ENCODE measurements at regions not wholly inside any gene's neighbourhood (a gene's known extent, or its start where the extent isn't known, plus 50 kb on each side); places are given as distances from the start of the nearest gene placed in this dataset.

- H3K4me3 Mint-ChIP-seq, result no peak overlapping the region
- no peaks in the 10 kb centered on the region for H3K9me3 Mint-ChIP-seq
- no peaks in the 10 kb centered on the region for H3K4me1 Mint-ChIP-seq
- H3K36me3 Mint-ChIP-seq (ENCODE audit: low read depth), result no peaks in the 10 kb centered on the region
- H3K27ac Mint-ChIP-seq, result no peak overlapping the region
- H3K27me3 Mint-ChIP-seq (ENCODE audit: low read depth), result no peaks in the 10 kb centered on the region
- TF ChIP-seq CTCF (IDR thresholded peaks at IDR 0.05; ENCODE audit: unreplicated experiment in 3 of 3), result no peak
Measured at GRCh38 chr6:140931581-140931980, 1201.1 kb upstream of the GJE1 start.

DNA sequence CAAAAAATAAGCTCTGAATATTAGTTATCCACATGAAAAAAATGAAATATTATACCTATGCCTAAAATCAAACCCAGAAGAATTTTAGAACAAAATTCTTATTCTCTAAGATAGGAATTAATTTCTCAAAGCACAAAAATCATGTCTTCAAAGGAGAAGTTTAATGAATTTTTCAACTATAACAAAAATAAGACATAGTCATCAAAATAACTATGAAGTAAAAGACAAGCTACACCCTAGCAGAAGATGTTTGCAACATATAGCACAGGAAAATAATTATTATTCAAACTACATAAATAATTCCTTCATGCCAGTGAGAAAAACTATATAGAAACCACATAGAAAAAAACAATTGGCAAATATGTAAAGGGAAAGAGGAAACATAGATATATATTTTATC, 1203.6 kb upstream of the GJE1 start:
- no peak overlapping the region for H3K27ac Mint-ChIP-seq

DNA sequence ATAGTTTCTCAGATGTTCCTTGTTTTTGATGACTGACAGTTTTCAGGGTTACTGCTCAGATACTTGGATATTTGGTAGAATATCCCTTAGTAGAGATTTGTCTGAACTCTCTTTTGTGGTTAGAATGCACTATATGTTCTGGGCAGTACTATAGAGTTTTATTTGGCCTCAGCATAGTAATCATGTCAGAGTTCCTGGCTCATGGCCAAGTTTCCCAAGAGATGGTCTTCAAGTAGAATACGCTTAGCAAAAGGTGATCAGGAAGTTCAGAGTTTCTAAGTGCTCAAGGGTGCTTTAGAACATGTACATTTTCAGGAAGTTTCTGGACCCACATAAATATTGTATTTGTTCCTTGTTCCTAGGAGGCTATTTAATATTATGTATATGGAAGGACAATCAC, 1209.7 kb upstream of the GJE1 start:
- no peaks in the 10 kb centered on the region for H3K9me3 Mint-ChIP-seq
- no peak for TF ChIP-seq CTCF (IDR thresholded peaks at IDR 0.05; ENCODE audit: unreplicated experiment in 3 of 3)
- no peak overlapping the region for H3K4me3 Mint-ChIP-seq
- H3K27ac Mint-ChIP-seq, result no peak overlapping the region
- no peaks in the 10 kb centered on the region for H3K27me3 Mint-ChIP-seq (ENCODE audit: low read depth)
- no peaks in the 10 kb centered on the region for H3K4me1 Mint-ChIP-seq
- no peaks in the 10 kb centered on the region for H3K36me3 Mint-ChIP-seq (ENCODE audit: low read depth)

More for the DNA sequence above, 1203.6 kb upstream of the GJE1 start:
- no peaks in the 10 kb centered on the region for H3K36me3 Mint-ChIP-seq (ENCODE audit: low read depth)
- H3K4me3 Mint-ChIP-seq, result no peak overlapping the region
- no peaks in the 10 kb centered on the region for H3K4me1 Mint-ChIP-seq
- H3K9me3 Mint-ChIP-seq, result no peaks in the 10 kb centered on the region
- TF ChIP-seq CTCF (IDR thresholded peaks at IDR 0.05; ENCODE audit: unreplicated experiment in 3 of 3), result no peak
- H3K27me3 Mint-ChIP-seq (ENCODE audit: low read depth), result no peaks in the 10 kb centered on the region

DNA sequence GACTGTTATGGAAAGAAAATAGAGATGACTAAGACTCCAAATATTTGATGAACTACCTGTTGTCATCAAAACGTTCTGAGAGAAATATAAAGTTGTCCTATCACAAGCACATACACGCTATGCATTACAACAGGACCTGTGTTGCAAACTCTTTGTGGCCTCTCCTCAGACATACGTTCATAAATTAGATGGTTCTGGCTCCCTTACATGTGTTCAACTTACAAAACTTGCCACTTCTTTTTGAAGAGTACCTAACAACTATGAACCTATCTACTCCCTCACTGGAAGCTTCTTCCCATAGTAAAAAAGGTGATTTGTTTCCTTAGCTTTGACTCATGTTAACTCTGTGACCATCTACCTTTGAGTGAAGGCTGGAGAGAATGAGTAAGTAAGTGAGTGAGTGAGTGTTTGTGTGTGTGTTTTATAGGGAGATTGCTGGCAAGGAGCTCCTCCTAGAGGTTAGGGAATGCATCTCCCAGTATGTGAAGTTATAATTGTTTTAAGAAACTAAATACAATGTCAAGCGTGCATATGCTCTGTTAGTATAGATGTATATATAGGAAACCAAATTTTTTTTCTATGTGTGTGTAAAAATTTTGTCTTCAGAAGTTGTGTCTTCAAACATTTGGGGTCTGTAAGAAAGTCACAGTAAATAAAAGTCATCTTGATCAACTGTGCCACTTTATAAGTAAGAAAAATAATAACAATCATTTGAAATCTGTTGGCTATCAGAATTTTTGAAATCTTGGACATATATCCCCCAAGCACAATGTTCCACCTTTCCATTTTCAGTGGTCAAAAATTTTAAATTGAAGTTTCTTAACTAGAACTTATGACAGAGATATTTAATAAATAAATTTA, 1211.1 kb upstream of the GJE1 start:
- peak; percentile 62 to 84 (median 75) for TF ChIP-seq CTCF (IDR thresholded peaks at IDR 0.05; ENCODE audit: unreplicated experiment in 3 of 3)
- H3K9me3 Mint-ChIP-seq, result no peaks in the 10 kb centered on the region
- H3K27me3 Mint-ChIP-seq (ENCODE audit: low read depth), result no peaks in the 10 kb centered on the region

GRCh38 chr6:140917911-140918310, 1214.8 kb upstream of the GJE1 start:
- H3K4me1 Mint-ChIP-seq, result peaks cover 20% of the 10 kb centered on the region
- H3K9me3 Mint-ChIP-seq, result no peaks in the 10 kb centered on the region
- TF ChIP-seq CTCF (IDR thresholded peaks at IDR 0.05; ENCODE audit: unreplicated experiment in 3 of 3), result no peak
- H3K36me3 Mint-ChIP-seq (ENCODE audit: low read depth), result no peaks in the 10 kb centered on the region
- no peak overlapping the region for H3K4me3 Mint-ChIP-seq
- H3K27ac Mint-ChIP-seq, result no peak overlapping the region
- H3K27me3 Mint-ChIP-seq (ENCODE audit: low read depth), result no peaks in the 10 kb centered on the region

More for the DNA sequence above, 1211.1 kb upstream of the GJE1 start:
- H3K4me3 Mint-ChIP-seq, result no peak overlapping the region
- peak overlapping the region in 2 of 3 experiments; percentile 7 to 50 for H3K27ac Mint-ChIP-seq
- H3K4me1 Mint-ChIP-seq, result peaks cover 4% of the 10 kb centered on the region
- no peaks in the 10 kb centered on the region for H3K36me3 Mint-ChIP-seq (ENCODE audit: low read depth)

DNA sequence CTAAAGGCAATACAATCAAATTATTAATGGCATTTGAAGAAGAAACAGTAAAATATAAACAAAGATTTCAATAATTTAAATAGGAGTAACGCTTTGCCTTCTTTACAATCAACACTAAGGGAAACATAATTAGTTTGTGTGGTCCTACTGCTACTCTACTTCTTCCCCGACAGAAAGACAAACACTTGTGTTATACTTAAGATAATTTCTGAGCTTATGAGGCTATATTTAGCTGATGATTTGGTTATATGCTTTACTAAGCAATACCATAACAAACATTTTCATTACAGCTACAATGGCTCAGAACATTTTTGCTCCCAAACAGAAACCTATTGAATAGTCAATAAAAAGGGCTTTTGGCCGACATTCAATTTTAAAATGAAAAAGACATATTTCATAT, 1217.2 kb upstream of the GJE1 start:
- Mint-ChIP-seq H3K36me3 (ENCODE audit: low read depth) (no peaks in the 10 kb centered on the region), H3K4me3 (no peak overlapping the region), H3K9me3 (no peaks in the 10 kb centered on the region), H3K27me3 (ENCODE audit: low read depth) (no peaks in the 10 kb centered on the region), H3K27ac (peak overlapping the region; percentile 3 to 72 (median 57)), H3K4me1 (peaks cover 20% of the 10 kb centered on the region)
- TF ChIP-seq CTCF (IDR thresholded peaks at IDR 0.05; ENCODE audit: unreplicated experiment in 3 of 3), result no peak

Data from nephron (organoid).